CD4-positive, alpha-beta T cell treated with Interleukin-2 at 100 ng/mL for 4 hours (primary cell): ENCODE measurements at regions not wholly inside any gene's neighbourhood (a gene's known extent, or its start where the extent isn't known, plus 50 kb on each side); places are given as distances from the start of the nearest gene placed in this dataset.
"Not testable (repeated sequence)": the region's sequence is repeated elsewhere in the genome, so short reads cannot be mapped to it uniquely, and the experiment has no call there.

Experiments
- DNase-seq: peaks from one replicate; pipeline ENCODE4 v3.0.0-alpha.2; 2020; ENCODE audit warnings: low spot score

DNA sequence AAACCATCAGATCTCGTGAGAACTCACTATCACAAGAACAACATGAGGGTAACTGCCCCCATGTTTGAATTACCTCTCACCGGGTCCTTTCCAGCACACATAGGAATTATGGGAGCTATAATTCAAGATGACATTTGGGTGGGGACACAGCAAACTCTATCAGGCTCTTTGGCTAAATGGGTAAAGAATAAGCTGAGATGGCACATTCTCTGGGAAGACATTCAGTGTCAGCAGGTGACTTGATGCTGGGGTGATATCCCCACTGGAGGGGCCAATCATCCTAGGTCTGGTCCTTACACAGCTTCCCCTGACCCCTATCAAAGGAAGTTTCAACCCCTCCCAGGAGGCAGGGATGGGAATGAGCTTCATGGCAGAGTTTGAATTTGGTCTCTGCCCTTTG, 664.0 kb upstream of the EEF2KMT start:
- DNase-seq = no peak

GRCh38 chr16:5758281-5758680, 660.7 kb upstream of the EEF2KMT start:
- no peak for DNase-seq

GRCh38 chr16:5756969-5757368, 659.4 kb upstream of the EEF2KMT start:
- DNase-seq = no peak

- no peak for DNase-seq
Measured at GRCh38 chr16:5753381-5753780, 655.8 kb upstream of the EEF2KMT start.

- no peak for DNase-seq
Measured at GRCh38 chr16:5751216-5751615, 653.6 kb upstream of the EEF2KMT start.

GRCh38 chr16:5750439-5750838, 652.8 kb upstream of the EEF2KMT start:
- DNase-seq = not testable (repeated sequence)

GRCh38 chr16:5738586-5738985, 641.0 kb upstream of the EEF2KMT start:
- DNase-seq = no peak

DNA sequence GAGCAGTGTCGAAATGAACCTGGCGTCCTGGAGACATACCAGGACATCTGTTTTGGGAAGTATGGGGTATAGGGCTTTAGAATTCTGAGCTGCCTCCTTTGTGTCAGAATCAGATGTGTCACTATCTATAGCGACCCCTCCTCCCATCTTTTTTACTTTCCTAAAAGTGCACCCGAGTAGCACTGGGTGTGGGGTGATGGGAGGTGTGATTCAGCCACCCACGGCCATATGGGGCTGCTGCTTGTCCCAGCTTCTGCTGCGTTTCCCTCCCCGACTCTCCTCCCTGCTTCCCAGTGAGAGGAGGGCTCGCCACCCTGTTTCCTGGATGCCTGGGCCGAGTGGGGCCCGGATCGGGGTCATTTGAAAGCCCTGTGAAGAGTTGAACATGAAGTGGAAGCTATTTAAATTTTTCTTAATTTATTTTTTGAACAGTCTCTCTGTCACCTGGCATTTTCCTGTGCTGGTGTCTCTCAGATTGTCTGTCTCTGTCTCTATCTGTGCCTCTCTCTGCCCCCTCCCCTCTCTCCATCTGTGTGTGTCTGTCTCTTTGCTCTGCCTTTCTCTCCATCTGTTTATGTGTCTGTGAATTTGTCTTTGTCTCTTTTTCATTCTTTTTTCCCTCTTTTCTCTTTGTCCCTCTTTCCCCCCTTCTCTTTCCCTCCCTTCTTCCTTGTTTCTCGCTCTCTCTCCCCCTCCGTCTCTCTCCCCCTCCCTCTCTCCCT, 638.8 kb upstream of the EEF2KMT start:
- DNase-seq = no peak

GRCh38 chr16:5735444-5735843, 637.8 kb upstream of the EEF2KMT start:
- DNase-seq = no peak

- no peak for DNase-seq
Measured at GRCh38 chr16:5730783-5731182, 633.2 kb upstream of the EEF2KMT start.

GRCh38 chr16:5722116-5722619, 624.6 kb upstream of the EEF2KMT start:
- no peak for DNase-seq

DNA sequence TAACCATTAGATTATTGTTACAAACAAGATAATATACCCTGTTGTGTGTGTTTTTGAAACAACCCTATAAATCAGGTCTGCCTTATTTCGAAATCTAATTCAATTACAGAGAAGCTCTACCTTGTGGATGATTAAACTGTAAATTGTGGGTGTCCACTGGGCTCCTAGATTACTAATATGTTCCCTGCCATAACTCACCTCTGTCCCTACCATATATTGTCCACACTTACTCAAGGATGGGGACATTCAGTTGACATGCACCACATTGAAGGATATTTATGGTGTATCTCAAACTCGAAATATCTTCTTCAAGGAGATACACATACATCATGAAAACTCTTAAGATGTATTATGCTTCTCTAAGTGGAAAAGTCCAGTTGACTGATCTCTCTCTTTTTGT, 617.6 kb upstream of the EEF2KMT start:
- DNase-seq = no peak

- DNase-seq = no peak
Measured at GRCh38 chr16:5709889-5710288, 612.3 kb upstream of the EEF2KMT start.

GRCh38 chr16:5706211-5706610, 608.6 kb upstream of the EEF2KMT start:
- DNase-seq = no peak

- no peak for DNase-seq
Measured at GRCh38 chr16:5704271-5704670, 606.7 kb upstream of the EEF2KMT start.

DNA sequence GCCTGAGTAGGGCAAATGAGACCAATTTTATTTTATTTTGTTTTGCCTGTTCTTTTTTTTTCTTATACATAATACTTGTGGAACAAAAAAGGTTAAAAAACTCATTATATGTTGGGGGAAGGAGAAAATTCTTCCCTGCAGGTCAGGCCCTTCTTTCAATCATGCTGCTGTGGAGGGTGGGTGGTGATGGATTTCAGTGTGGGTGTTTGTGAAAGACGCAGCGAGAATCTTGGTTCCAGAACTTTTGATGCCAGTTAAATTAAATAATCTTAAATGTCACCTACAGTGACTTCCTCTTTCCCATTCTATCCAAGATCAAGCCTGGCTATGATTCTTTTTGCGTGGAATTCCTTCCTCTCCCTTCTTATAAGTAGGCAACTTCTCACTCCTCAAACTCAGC, 595.8 kb upstream of the EEF2KMT start:
- no peak for DNase-seq

DNA sequence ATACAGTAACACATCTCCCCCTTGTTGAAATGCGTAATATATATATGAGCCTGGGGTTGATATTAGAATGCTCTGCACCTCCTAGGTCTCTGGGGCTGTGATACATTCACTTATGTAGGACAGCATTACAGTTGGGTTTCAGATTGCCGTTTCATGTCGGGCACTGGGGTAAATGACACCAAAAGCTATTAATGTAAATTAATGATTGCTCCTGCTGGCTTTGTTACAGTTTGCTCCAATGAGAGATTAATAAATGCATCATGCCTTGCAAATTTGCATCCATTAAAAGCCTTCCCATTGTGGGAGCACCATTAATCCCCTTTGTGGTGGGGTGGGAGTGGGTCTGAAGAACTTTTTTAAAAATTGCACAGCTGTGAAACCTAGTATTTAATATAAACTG, 584.4 kb upstream of the EEF2KMT start:
- no peak for DNase-seq

DNA sequence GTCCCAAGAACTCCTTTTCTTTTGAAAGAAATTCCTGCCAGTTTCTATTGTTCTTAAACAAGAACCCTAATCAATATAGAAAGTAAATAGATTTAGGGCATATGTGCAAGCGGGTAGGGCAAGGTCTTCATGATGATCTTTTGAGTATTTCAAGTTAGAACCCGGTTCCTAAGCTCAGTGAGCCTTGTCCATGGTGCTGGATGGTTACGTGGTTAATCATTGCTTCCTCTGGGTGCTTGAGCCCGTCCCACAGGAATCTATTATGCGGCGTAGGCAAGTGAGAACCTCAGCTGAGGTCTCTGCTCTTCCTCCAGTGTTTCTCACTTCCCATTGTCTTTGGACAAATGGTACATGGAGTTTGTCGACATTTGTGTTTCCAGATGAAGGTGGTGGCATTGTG, 580.8 kb upstream of the EEF2KMT start:
- no peak for DNase-seq

DNA sequence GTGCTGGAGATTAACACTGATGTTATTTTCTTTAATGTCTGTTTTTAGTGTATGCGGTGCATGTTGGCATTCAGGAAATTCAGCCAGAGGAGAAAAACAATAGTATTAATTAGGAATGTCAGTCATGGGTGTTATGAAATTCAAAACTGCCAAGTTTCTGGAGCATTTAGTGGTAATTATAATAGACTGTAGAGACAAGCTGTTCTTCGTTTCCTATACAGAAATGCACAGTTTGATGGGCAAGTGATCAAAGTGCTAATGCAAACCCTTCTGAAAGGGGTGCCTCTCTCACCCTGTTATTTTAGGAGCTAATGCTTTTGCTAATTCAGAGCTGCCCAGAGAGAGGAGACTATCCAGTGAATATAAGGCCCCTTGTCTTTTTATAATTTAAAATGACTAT, 573.8 kb upstream of the EEF2KMT start:
- DNase-seq = no peak

GRCh38 chr16:5670198-5670597, 572.6 kb upstream of the EEF2KMT start:
- no peak for DNase-seq

DNA sequence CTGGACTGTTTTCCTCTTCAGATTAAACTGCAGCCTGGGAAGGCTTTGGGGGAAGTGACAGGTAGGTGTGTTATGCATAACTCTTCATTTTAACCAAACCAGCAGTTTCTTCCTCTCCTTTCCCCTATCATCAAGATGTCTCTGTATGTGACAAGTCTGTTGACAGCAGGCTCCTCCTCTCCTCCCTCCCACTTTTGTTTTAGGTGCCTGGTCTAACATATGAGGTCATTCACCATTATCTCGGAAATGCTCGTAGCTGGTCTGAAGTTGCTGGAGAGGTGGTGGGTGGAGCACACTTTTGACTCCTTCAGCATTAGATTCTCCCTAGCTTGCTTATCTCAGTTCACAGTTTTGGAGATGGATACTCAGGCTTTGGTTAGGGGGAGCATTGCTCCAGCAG, 571.0 kb upstream of the EEF2KMT start:
- DNase-seq = no peak

DNA sequence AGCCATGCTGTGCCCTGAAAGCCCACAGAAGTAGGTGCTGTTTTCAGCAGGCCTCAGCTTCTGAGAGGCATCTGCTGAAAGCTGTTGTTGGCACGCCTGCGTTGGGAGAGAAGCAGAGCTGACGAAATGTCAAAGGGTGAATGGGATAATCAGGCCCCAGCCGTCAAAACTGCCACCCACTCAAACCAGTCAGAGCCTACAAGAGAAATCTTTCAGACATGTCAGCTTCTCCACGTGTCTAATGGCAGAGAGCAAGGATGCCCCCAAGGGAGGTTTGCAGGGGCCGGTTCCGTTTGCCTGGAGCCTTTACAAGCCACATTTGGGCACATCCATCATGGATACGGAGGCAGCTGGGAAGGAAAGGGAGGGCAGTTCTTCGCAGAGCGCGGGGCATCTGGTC, 568.2 kb upstream of the EEF2KMT start:
- DNase-seq = no peak

- DNase-seq = no peak
Measured at GRCh38 chr16:5653789-5654188, 556.2 kb upstream of the EEF2KMT start.

DNA sequence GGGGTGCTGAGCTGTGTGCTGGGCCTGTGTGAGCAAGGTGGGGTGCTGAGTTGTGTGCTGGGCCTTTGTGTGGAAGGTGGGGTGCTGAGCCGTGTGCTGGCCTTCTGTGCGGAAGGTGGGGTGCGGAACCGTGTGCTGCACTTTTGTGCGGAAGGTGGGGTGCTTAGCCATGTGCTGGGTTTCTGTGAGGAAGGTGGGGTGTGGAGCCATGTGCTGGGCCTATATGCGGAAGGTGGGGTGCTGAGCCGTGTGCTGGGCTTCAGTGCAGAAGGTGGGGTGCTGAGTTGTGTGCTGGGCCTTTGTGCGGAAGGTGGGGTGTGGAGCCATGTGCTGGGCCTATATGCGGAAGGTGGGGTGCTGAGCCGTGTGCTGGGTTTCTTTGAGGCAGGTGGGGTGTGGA, 555.4 kb upstream of the EEF2KMT start:
- DNase-seq = no peak
